Ascending aorta (tissue), 2 donors: ENCODE measurements at regions not wholly inside any gene's neighbourhood (a gene's known extent, or its start where the extent isn't known, plus 50 kb on each side); places are given as distances from the start of the nearest gene placed in this dataset.

Experiments used
- DNase-seq, 2 donors: peaks; one replicate each; pipeline ENCODE4 v3.0.0-alpha.2; 2019; ENCODE audit warnings: low spot score in 2 of 2
- H3K27ac ChIP-seq, 2 donors: fragments of 200-600 bp; sonication (generic); one replicate each; pipeline ENCODE4 v1.5.1; 2016 to 2017; ENCODE audit warnings: mild to moderate bottlenecking in 1 of 2
- H3K27me3 ChIP-seq: fragments of 200-600 bp; sonication (generic); one replicate; pipeline ENCODE4 v1.5.1; 2017
- H3K36me3 ChIP-seq, 2 donors: fragments of 200-600 bp; sonication (generic); one replicate each; pipeline ENCODE4 v1.5.1; 2016
- H3K4me1 ChIP-seq, 2 donors: fragments of 200-600 bp; sonication (generic); one replicate each; pipeline ENCODE4 v1.5.1; 2016 to 2017; ENCODE audit warnings: mild to moderate bottlenecking in 1 of 2
- H3K4me3 ChIP-seq, 2 donors: fragments of 200-600 bp; sonication (generic); one replicate each; pipeline ENCODE4 v1.5.1; 2016 to 2017; ENCODE audit warnings: mild to moderate bottlenecking in 1 of 2
- H3K9me3 ChIP-seq, 2 donors: fragments of 200-600 bp; sonication (generic); one replicate each; pipeline ENCODE4 v1.5.1; 2016
- intact Hi-C: fragments of 100-400 bp; cut with DNase I; formaldehyde crosslinking; loops from one replicate; pipeline ENCODE4 v1.15.1; 2023
- TF ChIP-seq, protein P1 (sequence below), 3 experiments: fragments of 200-600 bp in 2 of 3; fragments of 450-650 bp in 1 of 3; sonication (generic) in 2 of 3; IDR thresholded peaks; one replicate each; pipeline ENCODE4 v1.5.1; 2016 to 2019; ENCODE audit warnings: antibody characterized with exemption in 3 of 3, mild to moderate bottlenecking in 1 of 3, moderate library complexity in 1 of 3

DNA sequence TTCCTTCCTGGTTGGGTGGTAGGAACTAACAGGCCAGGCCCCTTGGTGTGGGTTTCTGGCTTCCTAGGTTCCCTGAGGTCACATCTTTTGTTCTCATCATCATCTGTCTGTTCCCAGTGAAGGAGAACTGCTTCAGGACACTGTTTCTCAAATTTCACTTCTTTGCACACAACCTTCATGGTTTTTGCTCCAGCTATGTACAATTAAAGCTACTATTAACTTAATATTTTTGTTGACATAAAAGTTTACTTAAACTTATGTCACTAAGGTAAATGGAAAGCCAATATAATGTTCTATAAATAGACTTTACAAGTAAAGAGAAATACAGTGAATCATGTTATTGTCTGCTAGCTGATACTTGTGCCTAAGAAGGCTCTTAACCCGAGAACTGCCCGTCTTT lies 120.7 kb upstream of the KCNG1 start:
- Histone ChIP-seq H3K4me1 (no peaks in the 10 kb centered on the region), H3K4me3 (no peak overlapping the region), H3K27me3 (no peaks in the 10 kb centered on the region), H3K36me3 (no peaks in the 10 kb centered on the region), H3K9me3 (no peaks in the 10 kb centered on the region), H3K27ac (no peak overlapping the region)
- TF ChIP-seq, protein P1, sequence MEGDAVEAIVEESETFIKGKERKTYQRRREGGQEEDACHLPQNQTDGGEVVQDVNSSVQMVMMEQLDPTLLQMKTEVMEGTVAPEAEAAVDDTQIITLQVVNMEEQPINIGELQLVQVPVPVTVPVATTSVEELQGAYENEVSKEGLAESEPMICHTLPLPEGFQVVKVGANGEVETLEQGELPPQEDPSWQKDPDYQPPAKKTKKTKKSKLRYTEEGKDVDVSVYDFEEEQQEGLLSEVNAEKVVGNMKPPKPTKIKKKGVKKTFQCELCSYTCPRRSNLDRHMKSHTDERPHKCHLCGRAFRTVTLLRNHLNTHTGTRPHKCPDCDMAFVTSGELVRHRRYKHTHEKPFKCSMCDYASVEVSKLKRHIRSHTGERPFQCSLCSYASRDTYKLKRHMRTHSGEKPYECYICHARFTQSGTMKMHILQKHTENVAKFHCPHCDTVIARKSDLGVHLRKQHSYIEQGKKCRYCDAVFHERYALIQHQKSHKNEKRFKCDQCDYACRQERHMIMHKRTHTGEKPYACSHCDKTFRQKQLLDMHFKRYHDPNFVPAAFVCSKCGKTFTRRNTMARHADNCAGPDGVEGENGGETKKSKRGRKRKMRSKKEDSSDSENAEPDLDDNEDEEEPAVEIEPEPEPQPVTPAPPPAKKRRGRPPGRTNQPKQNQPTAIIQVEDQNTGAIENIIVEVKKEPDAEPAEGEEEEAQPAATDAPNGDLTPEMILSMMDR (IDR thresholded peaks at IDR 0.05) = no peak
- DNase-seq = no peak
- intact Hi-C loops = no loop called here

DNA sequence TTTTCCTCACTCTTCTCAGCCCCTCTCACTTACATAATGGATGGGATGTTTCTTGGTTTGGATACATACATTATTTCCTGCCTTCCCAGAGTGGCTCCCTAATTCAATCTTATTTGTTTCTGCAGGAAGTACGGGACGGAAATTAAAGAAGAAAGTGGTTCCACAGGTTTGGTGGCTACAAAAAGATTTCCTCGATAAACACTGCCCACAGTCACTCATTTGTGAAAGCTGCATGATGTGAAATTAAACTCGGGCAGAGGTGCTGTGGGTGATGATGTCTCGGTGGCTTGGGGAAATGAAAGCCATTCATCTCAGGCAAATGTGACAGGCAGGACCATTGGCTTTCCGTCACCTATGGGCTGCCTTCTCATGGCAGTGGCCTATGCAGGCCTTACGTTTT lies 119.5 kb upstream of the KCNG1 start:
- Histone ChIP-seq H3K27me3 (no peaks in the 10 kb centered on the region), H3K9me3 (no peaks in the 10 kb centered on the region), H3K4me3 (no peak overlapping the region), H3K36me3 (no peaks in the 10 kb centered on the region), H3K4me1 (no peaks in the 10 kb centered on the region), H3K27ac (no peak overlapping the region)
- intact Hi-C loops = no loop called here
- peak in 1 of 2 donors; percentile 5 for DNase-seq
- TF ChIP-seq, protein P1 (IDR thresholded peaks at IDR 0.05) = no peak

DNA sequence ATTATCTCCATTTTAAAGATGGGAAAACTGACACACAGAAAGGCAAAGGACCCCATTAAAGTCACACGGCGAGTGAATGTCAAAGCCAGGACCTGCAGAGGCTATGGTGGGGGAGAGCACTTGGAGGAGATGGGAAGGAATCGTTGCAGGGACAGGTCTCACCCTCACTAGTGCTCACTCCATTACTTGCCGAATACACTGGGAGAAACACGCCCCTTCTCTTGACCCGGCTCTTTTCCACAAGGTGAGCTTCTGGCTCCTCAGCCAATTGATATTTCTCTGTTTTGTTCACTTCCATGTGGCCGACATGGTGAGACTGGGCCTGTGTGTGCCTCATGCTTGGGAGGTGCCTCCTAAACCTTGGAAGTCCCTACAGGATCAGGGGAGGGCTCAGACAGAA lies 117.8 kb upstream of the KCNG1 start:
- H3K9me3 ChIP-seq = no peaks in the 10 kb centered on the region
- no peaks in the 10 kb centered on the region for H3K4me1 ChIP-seq
- TF ChIP-seq, protein P1 (IDR thresholded peaks at IDR 0.05) = no peak
- peak in 1 of 2 donors; percentile 7 for DNase-seq
- H3K36me3 ChIP-seq = no peaks in the 10 kb centered on the region
- no peak overlapping the region for H3K4me3 ChIP-seq
- no peaks in the 10 kb centered on the region for H3K27me3 ChIP-seq
- intact Hi-C loops = no loop called here
- H3K27ac ChIP-seq = no peak overlapping the region

DNA sequence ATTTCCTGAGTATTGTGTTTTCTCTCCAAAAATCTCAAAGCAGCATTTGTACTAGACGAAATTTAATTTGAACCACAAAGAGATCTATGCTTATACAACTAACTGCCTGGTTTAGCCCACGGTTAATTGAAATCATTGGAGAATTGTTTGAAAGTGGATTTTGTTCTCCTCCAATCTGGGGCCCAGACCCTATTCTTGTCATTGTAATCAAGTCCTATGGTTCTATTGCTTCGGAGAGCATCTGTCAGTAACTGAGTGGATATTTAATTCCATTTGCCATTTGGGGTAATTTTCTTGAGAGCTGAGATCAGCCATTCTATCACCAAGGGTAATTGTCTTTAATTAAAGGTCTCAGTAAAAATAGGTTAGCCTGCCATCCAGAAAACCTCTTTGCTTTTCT lies 117.0 kb upstream of the KCNG1 start:
- no peak for DNase-seq
- Histone ChIP-seq H3K36me3 (no peaks in the 10 kb centered on the region), H3K4me3 (no peak overlapping the region), H3K9me3 (no peaks in the 10 kb centered on the region), H3K4me1 (no peaks in the 10 kb centered on the region), H3K27ac (no peak overlapping the region), H3K27me3 (no peaks in the 10 kb centered on the region)
- intact Hi-C loops = no loop called here
- TF ChIP-seq, protein P1 (IDR thresholded peaks at IDR 0.05) = no peak

DNA sequence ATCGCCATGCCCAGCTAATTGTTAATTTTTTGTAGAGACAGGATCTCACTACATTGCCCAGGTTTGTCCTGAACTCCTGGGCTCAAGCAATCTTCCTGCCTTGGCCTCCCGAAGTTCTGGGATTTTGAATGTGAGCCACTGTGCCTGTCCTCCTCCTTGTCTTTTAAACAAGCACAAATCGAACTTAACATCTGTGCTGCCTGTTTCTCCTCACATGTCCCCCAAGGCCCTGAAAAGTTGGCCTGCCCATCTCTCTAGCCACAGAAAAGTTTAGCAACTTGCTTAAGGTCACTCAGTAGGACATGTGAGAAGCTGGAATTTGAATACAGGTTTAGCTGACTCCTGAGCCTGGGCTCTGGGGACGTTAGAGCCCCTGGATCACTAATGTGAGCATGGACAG lies 115.7 kb upstream of the KCNG1 start:
- TF ChIP-seq, protein P1 (IDR thresholded peaks at IDR 0.05) = no peak
- Histone ChIP-seq H3K4me1 (no peaks in the 10 kb centered on the region), H3K4me3 (no peak overlapping the region), H3K36me3 (no peaks in the 10 kb centered on the region), H3K27ac (no peak overlapping the region), H3K27me3 (no peaks in the 10 kb centered on the region), H3K9me3 (no peaks in the 10 kb centered on the region)
- DNase-seq = peak in 1 of 2 donors; percentile 46
- intact Hi-C loops = no loop called here

DNA sequence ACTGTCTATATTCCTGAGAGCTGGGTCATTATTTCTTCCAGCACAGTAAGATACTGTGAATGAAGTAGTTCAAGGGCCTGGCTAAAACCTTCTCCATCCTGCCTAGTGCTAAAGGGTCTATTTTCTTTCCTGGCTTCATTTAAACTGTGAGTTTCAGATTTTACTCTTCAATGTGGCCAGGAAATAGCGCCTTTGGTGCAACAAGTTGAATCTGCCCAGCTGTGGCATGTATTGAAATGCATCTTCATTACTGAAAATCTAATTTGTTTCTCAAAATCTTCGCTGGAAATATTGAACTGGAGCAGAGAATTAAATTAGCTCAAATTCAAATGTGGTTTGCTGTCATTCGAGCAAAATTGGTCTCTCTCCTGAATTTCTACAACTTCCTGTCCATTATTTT lies 114.6 kb upstream of the KCNG1 start:
- TF ChIP-seq, protein P1 (IDR thresholded peaks at IDR 0.05) = no peak
- no peak overlapping the region for H3K4me3 ChIP-seq
- H3K9me3 ChIP-seq = no peaks in the 10 kb centered on the region
- no peaks in the 10 kb centered on the region for H3K36me3 ChIP-seq
- intact Hi-C loops = no loop called here
- H3K4me1 ChIP-seq = no peaks in the 10 kb centered on the region
- no peak overlapping the region for H3K27ac ChIP-seq
- H3K27me3 ChIP-seq = no peaks in the 10 kb centered on the region
- no peak for DNase-seq
